ENCODE measurements at regions not wholly inside any gene's neighbourhood (a gene's known extent, or its start where the extent isn't known, plus 50 kb on each side); places are given as distances from the start of the nearest gene placed in this dataset.

- H3K9me3 ChIP-seq, result no peaks in the 10 kb centered on the region
These were observed 184.6 kb upstream of the IRS2 start for GRCh38 chr13:109971006-109971405.

GRCh38 chr13:109968876-109969577 lies 182.6 kb upstream of the IRS2 start:
- H3K4me1 ChIP-seq, result no peaks in the 10 kb centered on the region
- 78 to 87% methylated on average over 2 to 12 of the region's 12 CpGs for WGBS, 2 donors (ENCODE audit: low coverage in 1 of 2)
- H3K4me3 ChIP-seq, result no peak overlapping the region
- DNase-seq, result no peak
- no peak for TF ChIP-seq EP300 (IDR thresholded peaks at IDR 0.05; ENCODE audit: low read depth)
- TF ChIP-seq POLR2AphosphoS5 (IDR thresholded peaks at IDR 0.05), result no peak
- no peak for TF ChIP-seq POLR2A (IDR thresholded peaks at IDR 0.05)
- TF ChIP-seq CTCF (IDR thresholded peaks at IDR 0.05), result no peak
- intact Hi-C loops (cut with DNase I; ENCODE audit: low total_unique reads), result no loop called here
- H3K27me3 ChIP-seq, result no peaks in the 10 kb centered on the region
- no peak overlapping the region for H3K27ac ChIP-seq
- in situ Hi-C loops (cut with MboI; ENCODE audit: low pct_ligation_motif_present in 1 of 4, low pct_unique_long_range_greater_than_20kb in 1 of 4, low sequenced_read_pairs in 3 of 4), result no loop called here
- H3K36me3 ChIP-seq, result no peaks in the 10 kb centered on the region
- no peaks in the 10 kb centered on the region for H3K9me3 ChIP-seq

More at GRCh38 chr13:109971006-109971405, 184.6 kb upstream of the IRS2 start:
- intact Hi-C loops (cut with DNase I; ENCODE audit: low total_unique reads) (no loop called here), in situ Hi-C loops (cut with MboI; ENCODE audit: low pct_ligation_motif_present in 1 of 4, low pct_unique_long_range_greater_than_20kb in 1 of 4, low sequenced_read_pairs in 3 of 4) (no loop called here)
- no peak for DNase-seq
- Histone ChIP-seq H3K27me3 (no peaks in the 10 kb centered on the region), H3K4me3 (no peak overlapping the region), H3K4me1 (no peaks in the 10 kb centered on the region), H3K27ac (no peak overlapping the region), H3K36me3 (no peaks in the 10 kb centered on the region)
- TF ChIP-seq EP300 (IDR thresholded peaks at IDR 0.05; ENCODE audit: low read depth) (no peak), POLR2A (IDR thresholded peaks at IDR 0.05) (no peak), CTCF (IDR thresholded peaks at IDR 0.05) (no peak), POLR2AphosphoS5 (IDR thresholded peaks at IDR 0.05) (no peak)
- 70 to 79% methylated on average over 7 of the region's 7 CpGs for WGBS, 2 donors (ENCODE audit: low coverage in 1 of 2)

GRCh38 chr13:109963960-109964563 lies 177.7 kb upstream of the IRS2 start:
- intact Hi-C loops (cut with DNase I; ENCODE audit: low total_unique reads) (no loop called here), in situ Hi-C loops (cut with MboI; ENCODE audit: low pct_ligation_motif_present in 1 of 4, low pct_unique_long_range_greater_than_20kb in 1 of 4, low sequenced_read_pairs in 3 of 4) (no loop called here)
- no peaks in the 10 kb centered on the region for H3K4me1 ChIP-seq
- no peaks in the 10 kb centered on the region for H3K27me3 ChIP-seq
- no peak overlapping the region for H3K4me3 ChIP-seq
- H3K27ac ChIP-seq, result no peak overlapping the region
- DNase-seq, result no peak
- peaks cover 0 to 3% of the 10 kb centered on the region in 2 donors for H3K9me3 ChIP-seq
- TF ChIP-seq CTCF (IDR thresholded peaks at IDR 0.05) (no peak), POLR2A (IDR thresholded peaks at IDR 0.05) (no peak), POLR2AphosphoS5 (IDR thresholded peaks at IDR 0.05) (no peak), EP300 (IDR thresholded peaks at IDR 0.05; ENCODE audit: low read depth) (no peak)
- 59 to 68% methylated on average over 3 to 13 of the region's 13 CpGs for WGBS, 2 donors (ENCODE audit: low coverage in 1 of 2)
- H3K36me3 ChIP-seq, result no peaks in the 10 kb centered on the region

- 92 to 95% methylated on average over 4 to 7 of the region's 7 CpGs for WGBS, 2 donors (ENCODE audit: low coverage in 1 of 2)
- H3K36me3 ChIP-seq, result no peaks in the 10 kb centered on the region
- H3K27ac ChIP-seq, result no peak overlapping the region
- in situ Hi-C loops (cut with MboI; ENCODE audit: low pct_ligation_motif_present in 1 of 4, low pct_unique_long_range_greater_than_20kb in 1 of 4, low sequenced_read_pairs in 3 of 4), result no loop called here
- peaks cover 0 to 3% of the 10 kb centered on the region in 2 donors for H3K9me3 ChIP-seq
- H3K27me3 ChIP-seq, result no peaks in the 10 kb centered on the region
- H3K4me3 ChIP-seq, result no peak overlapping the region
- no peaks in the 10 kb centered on the region for H3K4me1 ChIP-seq
- intact Hi-C loops (cut with DNase I; ENCODE audit: low total_unique reads), result no loop called here
- TF ChIP-seq POLR2A (IDR thresholded peaks at IDR 0.05) (no peak), CTCF (IDR thresholded peaks at IDR 0.05) (no peak), EP300 (IDR thresholded peaks at IDR 0.05; ENCODE audit: low read depth) (no peak), POLR2AphosphoS5 (IDR thresholded peaks at IDR 0.05) (no peak)
- no peak for DNase-seq
These were observed 177.0 kb upstream of the IRS2 start for GRCh38 chr13:109963384-109963783.

All from transverse colon (tissue), 4 donors.